ENCODE measurements at regions not wholly inside any gene's neighbourhood (a gene's known extent, or its start where the extent isn't known, plus 50 kb on each side); places are given as distances from the start of the nearest gene placed in this dataset.

DNA sequence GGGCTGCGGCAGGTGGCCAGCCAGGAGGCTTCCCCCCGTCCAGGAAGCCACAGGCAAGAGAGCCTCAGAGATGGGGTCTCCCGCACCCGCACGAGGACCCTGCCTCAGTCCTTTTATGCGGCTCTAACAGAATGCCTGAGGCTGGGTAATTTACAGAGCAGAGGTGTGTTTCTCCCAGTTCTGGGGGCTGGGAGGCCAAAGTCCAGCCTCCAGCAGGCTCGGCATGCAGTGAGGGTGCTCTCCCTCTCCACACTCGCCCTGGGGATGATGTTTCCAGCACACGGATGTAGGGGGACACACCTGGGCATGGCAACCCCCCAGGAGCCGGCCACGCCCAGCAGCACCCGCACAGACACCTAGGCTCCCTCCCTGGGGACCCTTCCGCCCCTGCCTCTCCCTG, 95.4 kb upstream of the PPP1R26 start:
- TF ChIP-seq, protein P1, sequence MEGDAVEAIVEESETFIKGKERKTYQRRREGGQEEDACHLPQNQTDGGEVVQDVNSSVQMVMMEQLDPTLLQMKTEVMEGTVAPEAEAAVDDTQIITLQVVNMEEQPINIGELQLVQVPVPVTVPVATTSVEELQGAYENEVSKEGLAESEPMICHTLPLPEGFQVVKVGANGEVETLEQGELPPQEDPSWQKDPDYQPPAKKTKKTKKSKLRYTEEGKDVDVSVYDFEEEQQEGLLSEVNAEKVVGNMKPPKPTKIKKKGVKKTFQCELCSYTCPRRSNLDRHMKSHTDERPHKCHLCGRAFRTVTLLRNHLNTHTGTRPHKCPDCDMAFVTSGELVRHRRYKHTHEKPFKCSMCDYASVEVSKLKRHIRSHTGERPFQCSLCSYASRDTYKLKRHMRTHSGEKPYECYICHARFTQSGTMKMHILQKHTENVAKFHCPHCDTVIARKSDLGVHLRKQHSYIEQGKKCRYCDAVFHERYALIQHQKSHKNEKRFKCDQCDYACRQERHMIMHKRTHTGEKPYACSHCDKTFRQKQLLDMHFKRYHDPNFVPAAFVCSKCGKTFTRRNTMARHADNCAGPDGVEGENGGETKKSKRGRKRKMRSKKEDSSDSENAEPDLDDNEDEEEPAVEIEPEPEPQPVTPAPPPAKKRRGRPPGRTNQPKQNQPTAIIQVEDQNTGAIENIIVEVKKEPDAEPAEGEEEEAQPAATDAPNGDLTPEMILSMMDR (conservative IDR thresholded peaks at IDR 0.05; ENCODE audit: low read depth, low read length): no peak
- no peak for TF ChIP-seq CEBPB (IDR thresholded peaks at IDR 0.05; ENCODE audit: low read depth, low read length)
- TF ChIP-seq CHD1 (IDR thresholded peaks at IDR 0.05; ENCODE audit: low read depth, low read length): no peak
- no peak for TF ChIP-seq RAD21 (IDR thresholded peaks at IDR 0.05; ENCODE audit: low read length)
- TF ChIP-seq MXI1 (IDR thresholded peaks at IDR 0.05; ENCODE audit: borderline replicate concordance, low read depth, low read length): no peak
- no peak for TF ChIP-seq RCOR1 (IDR thresholded peaks at IDR 0.05; ENCODE audit: insufficient replicate concordance, low read length)
- TF ChIP-seq POLR2A (IDR thresholded peaks at IDR 0.05; ENCODE audit: low read depth, low read length): no peak
- no peak for TF ChIP-seq MAFK (IDR thresholded peaks at IDR 0.05; ENCODE audit: low read depth, low read length)
- TF ChIP-seq BHLHE40 (IDR thresholded peaks at IDR 0.05; ENCODE audit: low read depth, low read length): no peak
- TF ChIP-seq, protein P2, sequence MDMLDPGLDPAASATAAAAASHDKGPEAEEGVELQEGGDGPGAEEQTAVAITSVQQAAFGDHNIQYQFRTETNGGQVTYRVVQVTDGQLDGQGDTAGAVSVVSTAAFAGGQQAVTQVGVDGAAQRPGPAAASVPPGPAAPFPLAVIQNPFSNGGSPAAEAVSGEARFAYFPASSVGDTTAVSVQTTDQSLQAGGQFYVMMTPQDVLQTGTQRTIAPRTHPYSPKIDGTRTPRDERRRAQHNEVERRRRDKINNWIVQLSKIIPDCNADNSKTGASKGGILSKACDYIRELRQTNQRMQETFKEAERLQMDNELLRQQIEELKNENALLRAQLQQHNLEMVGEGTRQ (IDR thresholded peaks at IDR 0.05; ENCODE audit: low read depth, low read length): no peak
- TF ChIP-seq MAZ (IDR thresholded peaks at IDR 0.05; ENCODE audit: borderline replicate concordance, low read depth, low read length): no peak
- no peak for TF ChIP-seq SMC3 (IDR thresholded peaks at IDR 0.05; ENCODE audit: low read depth, low read length)

Measured in IMR-90 (cell line).